ENCODE measurements at regions not wholly inside any gene's neighbourhood (a gene's known extent, or its start where the extent isn't known, plus 50 kb on each side); places are given as distances from the start of the nearest gene placed in this dataset.

DNA sequence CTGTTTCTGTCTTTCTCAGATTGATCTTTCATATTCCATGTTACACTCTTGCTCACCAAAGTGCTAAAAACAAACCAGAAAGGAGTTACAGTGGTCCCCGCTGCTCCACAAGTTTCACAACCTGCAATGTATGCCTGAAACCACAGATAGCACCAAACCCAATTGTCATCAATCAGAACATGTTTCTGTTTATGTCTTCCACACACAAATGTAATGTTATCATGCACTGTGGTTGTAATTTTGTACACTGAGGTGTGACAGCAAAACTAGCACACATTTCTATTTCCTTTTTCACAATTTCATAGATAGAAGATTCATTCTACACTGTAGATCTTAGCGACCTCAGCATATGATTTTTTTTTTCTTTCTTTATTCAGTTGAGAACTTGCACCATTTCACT lies 1045.9 kb upstream of the RAG2 start:
- TF ChIP-seq, protein P1, sequence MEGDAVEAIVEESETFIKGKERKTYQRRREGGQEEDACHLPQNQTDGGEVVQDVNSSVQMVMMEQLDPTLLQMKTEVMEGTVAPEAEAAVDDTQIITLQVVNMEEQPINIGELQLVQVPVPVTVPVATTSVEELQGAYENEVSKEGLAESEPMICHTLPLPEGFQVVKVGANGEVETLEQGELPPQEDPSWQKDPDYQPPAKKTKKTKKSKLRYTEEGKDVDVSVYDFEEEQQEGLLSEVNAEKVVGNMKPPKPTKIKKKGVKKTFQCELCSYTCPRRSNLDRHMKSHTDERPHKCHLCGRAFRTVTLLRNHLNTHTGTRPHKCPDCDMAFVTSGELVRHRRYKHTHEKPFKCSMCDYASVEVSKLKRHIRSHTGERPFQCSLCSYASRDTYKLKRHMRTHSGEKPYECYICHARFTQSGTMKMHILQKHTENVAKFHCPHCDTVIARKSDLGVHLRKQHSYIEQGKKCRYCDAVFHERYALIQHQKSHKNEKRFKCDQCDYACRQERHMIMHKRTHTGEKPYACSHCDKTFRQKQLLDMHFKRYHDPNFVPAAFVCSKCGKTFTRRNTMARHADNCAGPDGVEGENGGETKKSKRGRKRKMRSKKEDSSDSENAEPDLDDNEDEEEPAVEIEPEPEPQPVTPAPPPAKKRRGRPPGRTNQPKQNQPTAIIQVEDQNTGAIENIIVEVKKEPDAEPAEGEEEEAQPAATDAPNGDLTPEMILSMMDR (IDR thresholded peaks at IDR 0.05): no peak
- no peak for TF ChIP-seq SIN3A (IDR thresholded peaks at IDR 0.05; ENCODE audit: borderline replicate concordance, insufficient read depth, low read depth, low read length)
- no peak for TF ChIP-seq REST (IDR thresholded peaks at IDR 0.05; ENCODE audit: insufficient read depth in 1 of 2, low read depth in 2 of 2, low read length in 1 of 2)

Data from Panc1 (cell line).